ENCODE measurements at regions not wholly inside any gene's neighbourhood (a gene's known extent, or its start where the extent isn't known, plus 50 kb on each side); places are given as distances from the start of the nearest gene placed in this dataset.

DNA sequence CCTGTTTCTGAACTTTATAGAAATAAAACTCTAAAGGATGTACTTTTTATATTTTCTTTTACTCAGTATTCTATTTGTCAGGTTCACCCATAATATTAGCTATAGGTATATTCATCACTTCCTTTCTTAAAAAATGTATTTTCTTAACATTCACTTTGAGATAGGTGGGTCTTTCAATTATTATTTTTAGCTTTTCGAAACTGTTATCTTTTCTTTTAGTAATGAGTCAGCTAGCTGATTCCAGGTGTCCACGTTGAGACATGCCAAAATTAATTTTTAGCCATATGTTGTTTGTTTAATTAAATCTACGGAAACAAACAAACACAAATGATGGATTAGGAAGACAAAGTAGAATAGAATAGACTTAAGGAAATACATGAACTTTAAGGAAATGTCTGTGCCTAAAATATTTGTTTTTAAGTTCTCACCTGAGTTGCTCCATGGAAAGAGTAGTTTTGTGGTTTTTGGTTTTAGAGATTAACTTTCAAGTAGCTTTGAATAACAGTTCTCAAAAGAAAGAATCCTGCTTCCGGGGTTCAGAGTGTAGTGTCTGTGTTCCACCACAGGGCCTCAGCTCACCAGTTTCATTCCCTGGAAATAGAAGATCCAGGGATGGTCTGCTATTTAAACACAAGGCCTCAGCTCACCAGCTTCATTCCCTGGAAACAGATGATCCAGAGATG is 435.0 kb downstream of the HAO1 start:
- no peak for DNase-seq (ENCODE audit: low spot score)

DNA sequence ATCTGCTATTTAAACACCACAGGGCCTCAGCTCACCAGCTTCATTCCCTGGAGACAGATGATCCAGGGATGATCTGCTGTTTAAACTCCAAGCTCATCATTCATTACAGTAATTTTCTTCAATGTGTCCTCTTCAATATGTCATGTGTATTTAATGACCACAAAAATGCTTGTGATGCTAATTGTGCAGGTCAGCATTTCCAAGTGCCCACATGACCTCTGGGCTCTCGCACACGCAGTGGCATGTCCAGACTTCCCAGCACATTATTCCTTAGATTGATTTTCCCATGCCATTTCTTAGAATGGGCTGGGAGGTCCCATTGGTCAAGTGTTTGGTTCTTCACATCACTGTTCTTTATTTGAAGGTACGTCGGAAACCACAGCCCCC is 434.4 kb downstream of the HAO1 start:
- no peak for DNase-seq (ENCODE audit: low spot score)

DNA sequence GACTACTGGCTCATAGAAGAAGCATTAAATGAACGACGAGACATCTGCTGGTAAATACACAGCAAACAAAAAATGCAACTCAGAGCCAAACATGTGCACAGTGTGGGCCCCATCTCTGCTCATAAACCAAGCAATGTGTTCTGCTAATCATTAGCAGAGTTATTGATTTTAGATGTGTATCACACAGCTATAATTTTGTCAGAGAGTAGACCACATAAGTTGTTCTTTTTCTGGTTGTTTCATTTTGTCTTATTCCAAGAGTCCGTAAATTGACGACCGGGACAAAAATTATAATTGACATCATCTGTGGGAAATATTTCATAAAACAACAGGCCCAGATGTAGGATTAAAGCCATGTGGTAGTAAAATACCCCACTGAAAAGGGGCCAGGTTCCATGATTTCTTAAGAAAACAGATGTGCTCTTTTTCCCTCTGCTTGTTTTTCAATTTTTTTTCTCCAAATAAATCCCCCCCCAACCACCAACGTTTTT is 423.6 kb downstream of the HAO1 start:
- no peak for DNase-seq (ENCODE audit: low spot score)

DNA sequence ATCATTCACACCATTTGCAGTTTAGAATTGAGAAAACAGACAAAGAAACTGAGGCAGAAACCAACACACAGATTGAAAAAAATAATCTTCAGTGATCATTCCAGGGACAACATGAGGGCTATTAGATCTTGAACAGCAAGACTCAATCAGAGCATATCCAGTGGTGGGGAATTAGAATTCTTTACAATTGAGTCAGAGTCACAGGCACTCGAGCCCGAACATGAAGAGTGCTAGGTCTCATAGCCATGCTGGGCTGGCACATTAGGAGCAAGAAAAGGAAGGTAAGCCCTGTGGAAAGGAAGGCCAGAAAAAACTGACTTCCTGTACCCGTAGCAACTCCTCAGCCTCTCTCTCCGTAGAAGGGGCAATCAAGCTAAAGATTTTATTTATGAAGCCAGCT is 419.9 kb downstream of the HAO1 start:
- DNase-seq (ENCODE audit: low spot score) = no peak

DNA sequence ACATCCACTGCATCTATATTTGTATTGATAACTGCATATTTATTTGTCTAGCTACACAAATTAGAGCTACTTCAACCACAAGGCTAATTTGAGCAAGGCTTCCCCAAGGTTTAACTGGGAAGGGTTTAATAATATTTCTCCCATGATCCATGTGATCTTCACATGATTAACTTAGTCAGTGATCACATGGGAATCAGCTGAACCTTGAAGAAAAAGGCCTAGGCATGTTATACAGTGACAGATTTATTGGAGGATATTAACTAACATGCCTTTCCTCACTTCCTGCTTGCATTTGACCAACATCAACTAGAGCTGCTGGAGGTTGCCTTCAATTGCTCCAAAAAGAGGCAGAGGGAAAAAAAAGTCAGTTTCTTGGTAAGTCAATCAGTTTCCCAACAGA is 417.0 kb downstream of the HAO1 start:
- no peak for DNase-seq (ENCODE audit: low spot score)

DNA sequence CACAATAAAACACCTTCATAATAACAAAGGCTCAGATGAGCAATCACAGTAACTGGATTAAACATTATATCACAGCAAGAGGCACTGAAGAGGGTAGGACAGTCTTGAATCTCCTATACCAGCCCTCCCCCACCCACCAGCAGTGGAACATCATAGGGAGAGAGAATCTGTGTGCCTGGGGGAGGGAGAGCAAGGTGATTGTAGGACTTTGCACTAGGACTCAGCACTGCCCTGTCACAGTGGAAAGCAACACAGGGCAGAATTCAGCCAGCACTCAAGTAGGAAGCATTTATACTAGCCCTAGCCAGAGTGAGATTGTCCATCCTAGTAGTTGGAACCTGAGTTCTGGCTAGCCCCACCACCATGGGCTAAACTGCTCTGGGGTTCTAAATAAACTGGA is 400.2 kb downstream of the HAO1 start:
- no peak for DNase-seq (ENCODE audit: low spot score)

DNA sequence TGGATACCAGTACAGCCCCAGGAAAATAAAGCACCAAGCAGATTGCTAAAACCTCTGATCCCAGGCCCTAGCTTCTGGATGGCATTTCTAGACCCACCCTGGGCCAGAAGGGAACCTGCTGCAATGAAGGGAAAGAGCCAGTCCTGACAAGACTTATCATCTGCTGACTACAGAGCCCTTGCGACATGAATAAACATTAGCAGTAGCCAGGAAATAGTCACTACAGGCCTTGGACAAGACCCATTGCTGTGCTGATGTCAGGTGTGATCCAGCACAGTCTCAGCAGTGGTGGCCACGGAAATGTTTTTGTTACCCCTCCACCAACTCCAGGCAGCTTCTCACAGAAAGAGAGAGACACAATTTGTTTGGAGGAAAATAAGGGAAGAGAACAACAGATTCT is 399.3 kb downstream of the HAO1 start:
- no peak for DNase-seq (ENCODE audit: low spot score)

DNA sequence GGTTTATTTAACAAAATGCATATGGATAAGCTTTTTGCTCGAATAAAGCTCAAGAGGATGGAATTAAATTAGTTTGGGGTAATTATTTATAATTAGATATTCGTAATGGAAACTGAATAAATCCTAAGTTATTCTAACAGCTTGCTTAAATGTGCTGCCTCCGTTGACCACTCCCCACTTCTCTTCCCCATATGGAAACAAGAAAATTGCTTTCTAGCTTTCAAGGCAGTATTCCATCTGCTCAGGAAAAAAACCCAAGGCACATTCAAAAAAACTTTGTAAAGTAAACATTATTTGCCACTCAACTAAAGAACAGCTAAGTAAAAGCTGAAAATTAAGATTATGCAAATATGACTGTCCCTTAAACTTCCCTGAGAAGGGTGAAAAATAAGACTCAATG is 369.2 kb downstream of the HAO1 start:
- DNase-seq (ENCODE audit: low spot score) = no peak

DNA sequence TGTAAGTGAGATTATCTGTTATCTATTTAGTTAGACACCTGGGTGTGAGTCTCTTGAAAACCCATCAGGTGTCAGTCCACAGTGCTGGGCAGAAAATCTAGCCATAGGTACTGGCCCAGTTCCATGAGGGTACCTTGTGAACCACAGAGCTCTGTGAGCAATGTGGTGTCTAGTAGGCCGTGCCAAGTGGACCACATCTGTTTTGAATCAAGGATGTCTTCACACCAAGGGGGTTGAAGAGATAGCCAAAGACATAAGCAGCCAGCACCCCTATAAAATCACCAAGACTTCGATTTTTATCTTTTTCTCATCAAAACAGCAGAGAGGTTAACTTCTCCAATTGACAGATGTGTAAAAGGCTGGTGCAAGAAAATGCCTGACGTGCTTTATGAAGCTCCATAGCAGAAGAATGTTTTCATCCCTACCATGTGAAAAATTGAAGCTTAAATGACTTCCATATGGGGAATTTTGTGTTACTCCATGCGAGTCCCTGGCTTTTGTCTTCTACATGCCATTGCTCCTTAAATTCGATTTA is 368.7 kb downstream of the HAO1 start:
- DNase-seq (ENCODE audit: low spot score) = no peak

DNA sequence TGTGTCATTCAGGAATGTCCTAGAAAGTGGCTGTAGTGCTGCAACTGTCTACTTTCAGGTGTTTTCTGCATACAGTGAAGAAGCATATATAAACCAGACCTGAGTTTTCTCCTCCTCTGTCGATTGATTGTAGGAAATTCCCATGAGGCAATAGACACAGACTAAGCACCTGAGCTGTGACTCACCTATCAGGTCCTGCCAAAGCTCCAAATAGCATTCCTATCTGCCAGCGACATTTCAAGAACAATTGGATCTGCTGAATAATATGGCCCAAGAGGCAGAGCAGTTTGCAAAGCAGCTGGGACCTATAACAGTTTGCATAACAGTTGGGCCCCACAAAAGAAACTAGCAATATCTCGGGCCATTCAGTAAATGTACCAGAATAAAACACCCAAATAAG is 360.4 kb downstream of the HAO1 start:
- no peak for DNase-seq (ENCODE audit: low spot score)

DNA sequence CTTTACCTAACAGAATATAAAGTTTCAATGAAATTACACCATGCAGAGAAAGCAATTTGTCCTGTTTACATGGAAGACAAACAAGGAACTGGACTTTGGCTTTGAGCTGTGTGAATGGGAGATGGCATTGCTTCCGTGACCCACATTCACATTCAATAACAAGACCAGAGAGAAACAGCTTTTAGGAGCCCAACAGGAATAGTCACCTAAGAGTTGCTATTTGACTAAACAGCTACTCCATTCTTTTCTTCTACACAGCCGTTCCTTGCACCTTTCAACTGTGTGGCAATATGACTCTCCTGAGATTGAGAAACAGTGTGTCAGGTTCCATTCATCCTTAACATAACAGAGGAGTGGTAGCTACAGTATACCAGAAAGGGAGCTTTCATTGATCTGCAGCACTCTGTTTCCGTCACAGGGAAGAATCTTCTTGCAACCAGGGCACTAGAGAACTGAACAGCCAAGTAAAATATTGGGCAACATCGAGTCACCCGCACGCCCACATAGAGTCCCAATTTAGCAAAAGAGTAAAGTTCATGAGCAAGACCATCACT is 355.1 kb downstream of the HAO1 start:
- DNase-seq (ENCODE audit: low spot score) = no peak

DNA sequence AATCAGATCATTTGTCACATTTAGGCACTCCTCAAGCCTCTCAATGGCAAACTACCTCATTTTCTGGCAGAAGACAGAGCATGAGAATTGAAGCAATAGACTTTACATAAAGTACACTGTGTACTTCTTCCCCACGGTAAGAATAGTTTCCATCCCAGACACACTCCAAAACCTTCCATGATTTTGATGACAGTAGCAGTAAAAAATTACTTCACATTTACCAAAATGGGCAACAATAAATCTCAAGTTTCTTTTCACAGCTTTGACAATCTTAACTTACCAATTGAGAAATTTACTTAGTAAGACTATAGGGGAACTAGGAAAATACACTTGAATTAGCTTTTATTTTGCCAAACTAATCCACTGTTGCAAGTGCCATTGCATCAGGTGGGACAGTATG is 353.8 kb downstream of the HAO1 start:
- no peak for DNase-seq (ENCODE audit: low spot score)

DNA sequence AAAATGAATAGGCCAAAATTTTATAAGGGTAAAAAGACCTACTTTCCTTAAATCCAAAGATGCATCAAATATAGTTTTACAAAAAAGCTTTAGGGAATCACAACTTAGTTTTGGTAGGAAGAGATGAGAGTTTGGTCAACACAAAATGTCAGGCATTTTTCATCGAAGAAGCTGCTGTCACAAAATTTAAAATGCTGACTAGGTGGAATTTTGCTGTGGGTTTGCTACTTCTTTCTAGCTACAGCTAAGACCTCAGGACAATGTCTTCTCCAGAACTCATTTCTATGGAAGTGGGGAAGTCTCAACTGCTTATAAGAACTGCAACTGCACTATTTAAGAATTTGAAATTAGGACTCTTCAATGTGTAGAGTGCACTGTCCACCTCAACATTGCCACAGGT is 351.1 kb downstream of the HAO1 start:
- no peak for DNase-seq (ENCODE audit: low spot score)

DNA sequence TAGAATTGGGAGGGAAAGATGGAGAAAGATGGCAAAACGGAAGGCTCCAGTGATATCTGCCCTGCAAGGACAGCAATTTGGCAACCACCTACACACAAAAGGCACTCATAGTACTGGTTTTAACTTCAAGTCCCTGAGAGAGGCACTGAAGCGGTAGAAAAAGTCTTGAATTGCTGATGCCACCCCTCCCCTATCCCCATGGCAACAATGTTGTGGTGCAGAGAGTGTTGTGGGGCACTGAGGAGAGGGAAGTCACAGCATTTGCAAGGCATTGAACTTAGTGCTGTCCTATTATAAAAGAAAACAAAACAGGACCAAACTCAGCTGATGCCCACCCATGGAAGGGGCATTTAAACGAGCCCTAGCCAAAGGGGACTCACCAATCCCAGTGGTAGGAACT is 343.7 kb downstream of the HAO1 start:
- DNase-seq (ENCODE audit: low spot score) = no peak

DNA sequence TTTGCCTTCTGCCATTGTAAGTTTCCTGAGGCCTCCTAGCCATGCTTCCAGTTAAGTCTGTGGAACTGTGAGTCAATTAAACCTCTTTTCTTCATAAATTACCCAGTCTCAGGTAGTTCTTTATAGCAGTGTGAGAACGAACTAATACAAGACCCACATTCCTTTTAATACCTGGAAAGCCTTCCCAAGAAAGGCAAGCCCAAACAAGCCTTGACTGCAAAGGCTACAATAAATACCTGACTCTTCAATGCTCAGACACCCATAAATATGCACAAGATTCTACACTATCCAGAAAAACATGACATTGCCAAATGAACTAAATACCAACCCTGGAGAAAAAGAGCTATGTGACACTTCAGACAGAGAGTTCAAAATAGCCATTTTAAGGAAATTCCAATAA is 338.8 kb downstream of the HAO1 start:
- DNase-seq (ENCODE audit: low spot score) = no peak

DNA sequence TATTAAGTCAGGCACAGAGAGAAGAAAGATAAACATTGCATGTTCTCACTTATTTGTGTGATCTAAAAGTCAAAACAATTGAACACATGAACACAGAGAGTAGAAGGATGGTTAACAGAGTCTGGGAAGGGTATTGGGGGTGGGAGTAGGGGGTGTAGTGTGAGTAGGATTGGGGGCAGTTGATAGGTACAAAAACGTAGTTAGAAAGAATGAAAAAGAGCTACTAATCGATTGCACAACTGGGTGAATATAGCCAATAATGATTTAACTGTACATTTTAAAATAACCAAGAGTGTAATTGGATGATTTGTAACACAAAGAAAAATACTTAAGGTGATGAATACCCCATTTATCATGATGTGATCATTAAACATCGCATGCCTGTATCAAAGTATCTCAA is 333.3 kb downstream of the HAO1 start:
- DNase-seq (ENCODE audit: low spot score) = no peak

DNA sequence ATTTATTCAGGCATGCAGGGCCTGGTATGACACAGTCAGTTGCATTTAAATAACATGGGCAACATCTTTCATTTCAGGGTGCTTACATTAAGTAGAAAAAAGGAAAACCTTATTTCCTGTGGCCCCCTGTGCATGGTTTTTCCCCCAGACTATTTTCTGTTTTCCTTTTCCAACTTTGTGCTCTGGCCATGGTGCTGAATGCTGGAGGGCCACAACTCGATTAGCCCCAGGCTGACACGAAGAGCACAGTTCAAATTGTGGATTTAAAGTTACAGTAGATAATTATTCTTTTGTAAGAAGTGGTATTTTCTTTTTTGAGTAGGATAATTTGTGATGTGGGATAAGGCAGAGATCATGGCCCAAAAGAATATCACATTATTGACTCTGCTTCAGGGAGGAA is 332.0 kb downstream of the HAO1 start:
- no peak for DNase-seq (ENCODE audit: low spot score)

DNA sequence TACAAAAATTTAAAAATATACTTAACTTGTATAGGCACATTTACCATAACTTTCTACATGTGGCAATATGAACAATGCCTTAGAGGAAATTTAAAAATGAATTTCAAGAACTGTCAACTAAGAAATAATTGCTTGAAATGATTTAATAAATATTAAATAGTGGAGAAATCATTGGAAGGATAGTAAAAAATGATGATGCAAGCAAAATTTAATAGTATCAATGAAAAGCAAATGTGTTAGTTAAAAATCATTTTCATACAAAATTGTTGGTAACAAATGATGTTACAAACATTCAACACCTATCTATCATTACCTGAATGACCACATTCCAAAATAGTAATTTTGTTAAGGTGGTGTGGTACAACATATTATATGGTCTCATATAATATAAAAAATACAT is 331.0 kb downstream of the HAO1 start:
- no peak for DNase-seq (ENCODE audit: low spot score)

DNA sequence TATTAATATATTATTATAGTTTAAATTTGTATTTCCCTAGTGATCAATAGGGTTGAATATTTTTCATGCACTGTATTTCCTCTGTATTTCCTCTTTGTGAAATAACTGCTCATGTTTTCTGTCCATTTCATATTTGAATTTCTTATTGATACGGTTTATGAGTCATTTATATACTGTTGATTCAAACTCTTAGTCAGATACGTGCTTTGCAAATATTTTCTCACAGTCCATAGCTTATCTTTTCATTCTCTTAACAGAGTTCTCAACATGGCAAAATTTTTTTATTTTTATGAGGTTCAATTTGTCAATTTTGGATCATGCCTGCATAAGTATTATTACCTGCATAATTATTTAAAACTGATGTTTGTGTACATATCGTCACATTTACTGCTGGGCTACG is 329.6 kb downstream of the HAO1 start:
- DNase-seq (ENCODE audit: low spot score) = no peak

DNA sequence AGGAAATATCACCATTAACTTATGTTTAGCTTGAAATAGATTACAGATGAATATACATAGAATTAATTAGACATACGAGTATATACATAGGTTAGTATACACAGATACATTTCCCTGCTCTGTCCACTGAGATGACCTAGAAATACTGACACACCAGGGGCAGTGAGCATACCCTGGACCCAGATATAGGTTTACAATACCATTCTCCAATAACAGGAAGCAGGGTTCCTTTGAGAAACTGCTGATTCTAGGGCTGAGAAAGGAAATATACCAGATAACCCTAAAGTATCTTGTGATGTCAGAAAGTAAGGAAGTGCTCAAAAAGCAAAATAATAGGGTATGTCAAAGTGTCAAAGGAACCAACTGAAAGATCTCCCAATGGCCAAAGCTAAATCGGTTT is 322.5 kb downstream of the HAO1 start:
- no peak for DNase-seq (ENCODE audit: low spot score)

DNA sequence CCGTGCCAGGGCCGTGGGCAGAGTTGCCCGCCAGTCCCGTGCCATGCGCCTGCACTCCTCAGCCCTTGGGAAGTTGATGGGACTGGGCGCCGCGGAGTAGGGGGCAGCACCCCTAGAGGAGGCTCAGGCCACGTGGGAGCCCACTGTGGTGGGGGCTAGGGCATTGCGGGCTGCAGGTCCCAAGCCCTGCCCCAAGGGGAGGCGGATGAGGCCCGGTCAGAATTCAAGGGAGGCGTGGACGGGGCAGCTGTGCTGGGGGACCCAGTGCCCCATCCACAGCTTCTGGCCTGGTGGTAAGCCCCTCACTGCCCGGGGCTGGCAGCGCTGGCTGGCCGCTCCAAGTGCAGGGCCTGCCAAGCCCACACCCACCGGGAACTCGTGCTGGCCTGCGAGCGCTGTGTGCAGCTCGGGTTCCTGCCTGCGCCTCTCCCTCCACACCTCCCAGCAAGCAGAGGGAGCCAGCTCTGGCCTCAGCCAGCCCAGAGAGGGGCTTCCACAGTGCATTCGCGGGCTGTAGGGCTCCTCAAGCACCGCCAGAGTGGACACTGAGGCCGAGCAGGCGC is 317.8 kb downstream of the HAO1 start:
- no peak for DNase-seq (ENCODE audit: low spot score)

DNA sequence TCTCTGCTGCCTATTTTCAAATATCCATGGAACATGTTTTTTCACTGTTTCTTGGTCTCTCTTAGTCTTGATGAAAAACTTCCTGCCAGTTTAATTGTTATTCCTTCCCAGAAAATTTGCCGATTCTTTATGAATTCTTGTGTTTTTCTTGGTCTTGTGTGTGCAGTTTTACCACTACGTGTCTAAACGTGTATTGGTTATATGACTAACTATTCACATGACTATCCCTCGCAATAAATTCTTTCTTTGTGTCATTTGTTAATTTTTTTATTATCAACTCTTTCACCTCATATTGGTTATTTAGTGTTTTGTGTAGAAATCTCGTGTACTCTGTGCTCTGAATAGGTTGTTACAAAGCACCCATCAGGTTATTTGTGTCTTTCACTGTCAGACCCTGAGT is 315.4 kb downstream of the HAO1 start:
- DNase-seq (ENCODE audit: low spot score) = no peak

All from H4 (cell line).